HEK293 (cell line): ENCODE measurements at regions not wholly inside any gene's neighbourhood (a gene's known extent, or its start where the extent isn't known, plus 50 kb on each side); places are given as distances from the start of the nearest gene placed in this dataset.

Source experiments
- CTCF ChIA-PET: fragments of 350-600 bp; formaldehyde crosslinking; extraction: SDS; loops from one replicate; lab custom pipeline; 2021; ENCODE audit warnings: antibody characterized with exemption; lab: Yijun Ruan, JAX
- POLR2A ChIA-PET: fragments of 300-600 bp; formaldehyde crosslinking; extraction: SDS; loops from one replicate; lab custom pipeline; 2020; ENCODE audit warnings: antibody characterized with exemption, inconsistent platforms; lab: Yijun Ruan, JAX
- H3K27ac ChIP-seq: fragments of 200-500 bp; sonication (Bioruptor generic); 2 replicates; pipeline ENCODE4 v1.5.1; 2014; ENCODE audit warnings: low read depth, low read length, control low read depth, inconsistent platforms; ENCODE audit errors: extremely low read depth
- H3K36me3 ChIP-seq, 2 experiments: fragments of 200-500 bp in 1 of 2; sonication (Bioruptor generic) in 1 of 2; 1 replicate in 1 of 2; 2 replicates in 1 of 2; pipeline ENCODE4 v1.5.1; 2014 to 2017; ENCODE audit warnings: inconsistent platforms in 2 of 2, low read length in 2 of 2; ENCODE audit not compliant: control insufficient read depth in 2 of 2, insufficient read depth in 1 of 2
- H3K4me1 ChIP-seq: fragments of 200-500 bp; sonication (Bioruptor generic); 2 replicates; pipeline ENCODE4 v1.5.1; 2014; ENCODE audit warnings: mild to moderate bottlenecking, low read length, inconsistent platforms; ENCODE audit not compliant: control insufficient read depth, insufficient read depth
- H3K4me3 ChIP-seq: 2 replicates; pipeline ENCODE4 v1.5.1; 2011; ENCODE audit warnings: low read depth, mild to moderate bottlenecking, control low read depth, low read length, moderate library complexity
- H3K9me3 ChIP-seq: fragments of 200-500 bp; sonication (Bioruptor generic); 2 replicates; pipeline ENCODE4 v1.5.1; 2014; ENCODE audit warnings: low read depth, low read length, inconsistent platforms; ENCODE audit not compliant: control insufficient read depth, insufficient read depth
- EGR2 ChIP-seq: fragments of 450-650 bp; formaldehyde crosslinking; IDR thresholded peaks from 2 replicates; pipeline ENCODE4 v1.5.1; 2016; ENCODE audit warnings: low read depth, missing biosample characterization, missing genetic modification characterization
- HOXA7 ChIP-seq: sonication (generic); formaldehyde crosslinking; IDR thresholded peaks from 2 replicates; pipeline ENCODE4 v1.8.1; 2022; ENCODE audit warnings: missing genetic modification reagents, borderline replicate concordance
- HOXC10 ChIP-seq: sonication (generic); formaldehyde crosslinking; IDR thresholded peaks from 2 replicates; pipeline ENCODE4 v1.8.1; 2023; ENCODE audit warnings: mild to moderate bottlenecking, missing genetic modification reagents
- OSR2 ChIP-seq: fragments of 450-650 bp; formaldehyde crosslinking; IDR thresholded peaks from 2 replicates; pipeline ENCODE4 v1.5.1; 2016; ENCODE audit warnings: missing biosample characterization, missing genetic modification characterization
- OVOL3 ChIP-seq: fragments of 450-650 bp; formaldehyde crosslinking; IDR thresholded peaks from 2 replicates; pipeline ENCODE4 v1.5.1; 2016; ENCODE audit warnings: missing biosample characterization, missing genetic modification characterization
- SCRT1 ChIP-seq: fragments of 450-650 bp; formaldehyde crosslinking; IDR thresholded peaks from 2 replicates; pipeline ENCODE4 v1.5.1; 2016; ENCODE audit warnings: missing biosample characterization, missing genetic modification characterization, borderline replicate concordance
- SP7 ChIP-seq: fragments of 450-650 bp; formaldehyde crosslinking; IDR thresholded peaks from 2 replicates; pipeline ENCODE4 v1.5.1; 2016; ENCODE audit warnings: missing biosample characterization, missing genetic modification characterization
- ZBTB8A ChIP-seq: fragments of 450-650 bp; formaldehyde crosslinking; IDR thresholded peaks from 2 replicates; pipeline ENCODE4 v1.5.1; 2016; ENCODE audit warnings: missing biosample characterization, missing genetic modification characterization
- ZFP69B ChIP-seq: fragments of 450-650 bp; formaldehyde crosslinking; IDR thresholded peaks from 2 replicates; pipeline ENCODE4 v1.5.1; 2016; ENCODE audit warnings: missing biosample characterization, missing genetic modification characterization
- ZNF121 ChIP-seq: fragments of 450-650 bp; formaldehyde crosslinking; IDR thresholded peaks from 2 replicates; pipeline ENCODE4 v1.5.1; 2016; ENCODE audit warnings: missing biosample characterization, missing genetic modification characterization
- ZNF132 ChIP-seq: fragments of 450-650 bp; formaldehyde crosslinking; IDR thresholded peaks from 2 replicates; pipeline ENCODE4 v1.5.1; 2017; ENCODE audit warnings: missing biosample characterization, missing genetic modification characterization, borderline replicate concordance
- ZNF169 ChIP-seq: fragments of 450-650 bp; formaldehyde crosslinking; IDR thresholded peaks from 2 replicates; pipeline ENCODE4 v1.5.1; 2016; ENCODE audit warnings: missing biosample characterization, missing genetic modification characterization
- ZNF24 ChIP-seq: fragments of 450-650 bp; formaldehyde crosslinking; IDR thresholded peaks from 2 replicates; pipeline ENCODE4 v1.5.1; 2016; ENCODE audit warnings: missing biosample characterization, missing genetic modification characterization
- ZNF248 ChIP-seq: fragments of 450-650 bp; formaldehyde crosslinking; IDR thresholded peaks from 2 replicates; pipeline ENCODE4 v1.5.1; 2017; ENCODE audit warnings: missing biosample characterization, missing genetic modification characterization
- ZNF292 ChIP-seq: fragments of 450-650 bp; formaldehyde crosslinking; IDR thresholded peaks from 2 replicates; pipeline ENCODE4 v1.5.1; 2016; ENCODE audit warnings: low read depth, missing biosample characterization, missing genetic modification characterization, borderline replicate concordance
- ZNF366 ChIP-seq: fragments of 450-650 bp; formaldehyde crosslinking; conservative IDR thresholded peaks from 2 replicates; pipeline ENCODE4 v1.5.1; 2016; ENCODE audit warnings: missing biosample characterization, missing genetic modification characterization
- ZNF398 ChIP-seq: fragments of 450-650 bp; formaldehyde crosslinking; IDR thresholded peaks from 2 replicates; pipeline ENCODE4 v1.5.1; 2017; ENCODE audit warnings: missing biosample characterization, missing genetic modification characterization
- ZNF416 ChIP-seq: fragments of 450-650 bp; formaldehyde crosslinking; IDR thresholded peaks from 2 replicates; pipeline ENCODE4 v1.5.1; 2016; ENCODE audit warnings: missing biosample characterization, missing genetic modification characterization
- ZNF433 ChIP-seq: fragments of 450-650 bp; formaldehyde crosslinking; IDR thresholded peaks from 2 replicates; pipeline ENCODE4 v1.5.1; 2016; ENCODE audit warnings: missing biosample characterization, missing genetic modification characterization, low read depth
- ZNF514 ChIP-seq: fragments of 450-650 bp; formaldehyde crosslinking; IDR thresholded peaks from 2 replicates; pipeline ENCODE4 v1.5.1; 2016; ENCODE audit warnings: missing biosample characterization, missing genetic modification characterization
- ZNF530 ChIP-seq: fragments of 450-650 bp; formaldehyde crosslinking; IDR thresholded peaks from 2 replicates; pipeline ENCODE4 v1.5.1; 2016; ENCODE audit warnings: low read depth, missing biosample characterization, missing genetic modification characterization
- ZNF664 ChIP-seq: fragments of 450-650 bp; formaldehyde crosslinking; IDR thresholded peaks from 2 replicates; pipeline ENCODE4 v1.5.1; 2016; ENCODE audit warnings: missing biosample characterization, missing genetic modification characterization
- ZSCAN5A ChIP-seq: fragments of 450-650 bp; formaldehyde crosslinking; IDR thresholded peaks from 2 replicates; pipeline ENCODE4 v1.5.1; 2016; ENCODE audit warnings: missing biosample characterization, missing genetic modification characterization
- TF ChIP-seq, protein P1 (sequence below): fragments of 450-650 bp; formaldehyde crosslinking; IDR thresholded peaks from 2 replicates; pipeline ENCODE4 v1.5.1; 2017; ENCODE audit warnings: missing biosample characterization, missing genetic modification characterization
- TF ChIP-seq, protein P2 (sequence below): fragments of 450-650 bp; formaldehyde crosslinking; IDR thresholded peaks from 2 replicates; pipeline ENCODE4; 2016; ENCODE audit warnings: missing biosample characterization, missing genetic modification characterization
- TF ChIP-seq, protein P3 (sequence below): fragments of 450-650 bp; formaldehyde crosslinking; IDR thresholded peaks from 2 replicates; pipeline ENCODE4 v1.5.1; 2016; ENCODE audit warnings: missing biosample characterization, missing genetic modification characterization

GRCh38 chr12:90741611-90742010 is 213.4 kb downstream of the CCER1 start:
- no peak overlapping the region for H3K27ac ChIP-seq

GRCh38 chr12:90729736-90730135 is 225.2 kb downstream of the CCER1 start:
- H3K27ac ChIP-seq, result no peak overlapping the region
- CTCF ChIA-PET, result no interaction called here
- H3K4me3 ChIP-seq, result no peak overlapping the region
- no peaks in the 10 kb centered on the region for H3K9me3 ChIP-seq
- POLR2A ChIA-PET, result no interaction called here
- H3K4me1 ChIP-seq, result no peaks in the 10 kb centered on the region
- no peaks in the 10 kb centered on the region for H3K36me3 ChIP-seq
- no peak for TF ChIP-seq SCRT1
- no peak for TF ChIP-seq OVOL3 (tag by site-specific recombination)
- TF ChIP-seq ZNF24, result no peak
- TF ChIP-seq ZNF366 (tag by site-specific recombination), result no peak
- no peak for TF ChIP-seq ZNF664 (tag by site-specific recombination)
- TF ChIP-seq HOXA7 (CRISPR knock-in tag), result no peak
- no peak for TF ChIP-seq ZSCAN5A (tag by site-specific recombination)
- no peak for TF ChIP-seq ZBTB8A (tag by site-specific recombination)
- TF ChIP-seq ZNF416 (tag by site-specific recombination), result no peak
- TF ChIP-seq HOXC10 (CRISPR knock-in tag), result no peak
- TF ChIP-seq ZNF292 (tag by site-specific recombination), result no peak
- TF ChIP-seq, protein P1, sequence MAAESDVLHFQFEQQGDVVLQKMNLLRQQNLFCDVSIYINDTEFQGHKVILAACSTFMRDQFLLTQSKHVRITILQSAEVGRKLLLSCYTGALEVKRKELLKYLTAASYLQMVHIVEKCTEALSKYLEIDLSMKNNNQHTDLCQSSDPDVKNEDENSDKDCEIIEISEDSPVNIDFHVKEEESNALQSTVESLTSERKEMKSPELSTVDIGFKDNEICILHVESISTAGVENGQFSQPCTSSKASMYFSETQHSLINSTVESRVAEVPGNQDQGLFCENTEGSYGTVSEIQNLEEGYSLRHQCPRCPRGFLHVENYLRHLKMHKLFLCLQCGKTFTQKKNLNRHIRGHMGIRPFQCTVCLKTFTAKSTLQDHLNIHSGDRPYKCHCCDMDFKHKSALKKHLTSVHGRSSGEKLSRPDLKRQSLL, result no peak
- no peak for TF ChIP-seq ZFP69B (tag by site-specific recombination)

More at GRCh38 chr12:90741611-90742010, 213.4 kb downstream of the CCER1 start:
- TF ChIP-seq OSR2, result no peak
- TF ChIP-seq ZNF433 (tag by site-specific recombination), result no peak
- no peak for TF ChIP-seq ZNF121 (tag by site-specific recombination)
- no peak for TF ChIP-seq ZNF398
- no peak for TF ChIP-seq ZNF132 (tag by site-specific recombination)
- TF ChIP-seq, protein P2, sequence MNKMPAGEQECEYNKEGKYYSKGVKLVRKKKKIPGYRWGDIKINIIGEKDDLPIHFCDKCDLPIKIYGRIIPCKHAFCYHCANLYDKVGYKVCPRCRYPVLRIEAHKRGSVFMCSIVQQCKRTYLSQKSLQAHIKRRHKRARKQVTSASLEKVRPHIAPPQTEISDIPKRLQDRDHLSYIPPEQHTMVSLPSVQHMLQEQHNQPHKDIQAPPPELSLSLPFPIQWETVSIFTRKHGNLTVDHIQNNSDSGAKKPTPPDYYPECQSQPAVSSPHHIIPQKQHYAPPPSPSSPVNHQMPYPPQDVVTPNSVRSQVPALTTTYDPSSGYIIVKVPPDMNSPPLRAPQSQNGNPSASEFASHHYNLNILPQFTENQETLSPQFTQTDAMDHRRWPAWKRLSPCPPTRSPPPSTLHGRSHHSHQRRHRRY (tag by site-specific recombination), result no peak
- TF ChIP-seq ZNF169 (tag by site-specific recombination), result no peak
- TF ChIP-seq, protein P3, sequence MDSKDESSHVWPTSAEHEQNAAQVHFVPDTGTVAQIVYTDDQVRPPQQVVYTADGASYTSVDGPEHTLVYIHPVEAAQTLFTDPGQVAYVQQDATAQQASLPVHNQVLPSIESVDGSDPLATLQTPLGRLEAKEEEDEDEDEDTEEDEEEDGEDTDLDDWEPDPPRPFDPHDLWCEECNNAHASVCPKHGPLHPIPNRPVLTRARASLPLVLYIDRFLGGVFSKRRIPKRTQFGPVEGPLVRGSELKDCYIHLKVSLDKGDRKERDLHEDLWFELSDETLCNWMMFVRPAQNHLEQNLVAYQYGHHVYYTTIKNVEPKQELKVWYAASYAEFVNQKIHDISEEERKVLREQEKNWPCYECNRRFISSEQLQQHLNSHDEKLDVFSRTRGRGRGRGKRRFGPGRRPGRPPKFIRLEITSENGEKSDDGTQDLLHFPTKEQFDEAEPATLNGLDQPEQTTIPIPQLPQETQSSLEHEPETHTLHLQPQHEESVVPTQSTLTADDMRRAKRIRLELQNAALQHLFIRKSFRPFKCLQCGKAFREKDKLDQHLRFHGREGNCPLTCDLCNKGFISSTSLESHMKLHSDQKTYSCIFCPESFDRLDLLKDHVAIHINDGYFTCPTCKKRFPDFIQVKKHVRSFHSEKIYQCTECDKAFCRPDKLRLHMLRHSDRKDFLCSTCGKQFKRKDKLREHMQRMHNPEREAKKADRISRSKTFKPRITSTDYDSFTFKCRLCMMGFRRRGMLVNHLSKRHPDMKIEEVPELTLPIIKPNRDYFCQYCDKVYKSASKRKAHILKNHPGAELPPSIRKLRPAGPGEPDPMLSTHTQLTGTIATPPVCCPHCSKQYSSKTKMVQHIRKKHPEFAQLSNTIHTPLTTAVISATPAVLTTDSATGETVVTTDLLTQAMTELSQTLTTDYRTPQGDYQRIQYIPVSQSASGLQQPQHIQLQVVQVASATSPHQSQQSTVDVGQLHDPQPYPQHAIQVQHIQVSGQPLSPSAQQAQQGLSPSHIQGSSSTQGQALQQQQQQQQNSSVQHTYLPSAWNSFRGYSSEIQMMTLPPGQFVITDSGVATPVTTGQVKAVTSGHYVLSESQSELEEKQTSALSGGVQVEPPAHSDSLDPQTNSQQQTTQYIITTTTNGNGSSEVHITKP (tag by site-specific recombination), result no peak
- TF ChIP-seq ZNF530 (tag by site-specific recombination), result no peak
- TF ChIP-seq OVOL3 (tag by site-specific recombination), result no peak
- no peak for TF ChIP-seq ZNF514 (tag by site-specific recombination)
- TF ChIP-seq SP7 (tag by site-specific recombination), result no peak
- no peak for TF ChIP-seq EGR2 (tag by site-specific recombination)
- no peak for TF ChIP-seq ZNF248
- CTCF ChIA-PET, result interaction anchor here (0.6 kb wide), 1 partner anchor 12 kb away, joined by 4 read pairs; no protein-coding TSS in a partner anchor
- POLR2A ChIA-PET, result no interaction called here
- no peaks in the 10 kb centered on the region for H3K36me3 ChIP-seq
- H3K4me1 ChIP-seq, result no peaks in the 10 kb centered on the region
- no peaks in the 10 kb centered on the region for H3K9me3 ChIP-seq
- H3K4me3 ChIP-seq, result no peak overlapping the region
